ENCODE measurements at regions not wholly inside any gene's neighbourhood (a gene's known extent, or its start where the extent isn't known, plus 50 kb on each side); places are given as distances from the start of the nearest gene placed in this dataset.

DNA sequence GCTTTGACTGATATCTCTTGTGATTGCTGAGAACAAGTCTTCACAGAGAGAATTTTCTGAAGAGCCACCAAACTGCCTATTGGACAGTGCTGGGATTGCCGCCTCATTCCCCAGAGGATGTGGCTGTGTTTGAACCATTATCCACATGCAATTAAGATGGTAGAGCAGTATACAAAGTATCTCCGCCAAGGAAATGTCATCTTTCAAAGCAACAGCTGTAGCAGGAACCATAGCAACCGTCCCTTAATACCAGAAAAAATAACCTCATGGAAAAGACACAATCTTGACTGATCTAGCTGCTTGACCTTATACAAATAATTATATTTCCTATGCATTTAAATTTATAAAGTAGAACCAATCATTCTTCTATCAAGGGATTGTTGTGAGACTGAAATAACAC, 772.6 kb upstream of the FAM98A start:
- Histone ChIP-seq H3K27me3 (ENCODE audit: low read length) (no peaks in the 10 kb centered on the region), H3F3A (ENCODE audit: insufficient read depth) (no peaks in the 10 kb centered on the region)

DNA sequence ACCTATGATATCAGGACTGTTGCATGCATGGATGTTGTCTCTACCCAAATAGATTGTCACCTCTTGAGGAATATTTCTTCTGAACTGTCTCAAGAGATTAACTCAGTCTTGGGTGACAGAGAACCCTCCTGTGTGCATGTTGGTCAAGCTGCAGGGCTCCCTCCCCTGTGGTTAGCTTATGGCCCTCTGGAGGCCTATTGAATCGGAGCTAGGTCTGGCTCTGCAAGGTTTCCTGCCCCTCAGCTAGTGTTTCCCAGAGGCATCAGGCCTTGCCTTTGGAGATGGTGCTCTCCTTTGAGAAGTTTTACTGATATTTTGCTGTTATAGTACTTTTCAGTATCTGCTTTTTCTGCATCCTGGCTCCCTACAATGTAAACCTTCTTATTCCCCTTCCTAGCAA, 769.2 kb upstream of the FAM98A start:
- Histone ChIP-seq H3K27ac (ENCODE audit: low read depth, low read length) (no peak overlapping the region), H3K9ac (ENCODE audit: low read length) (no peak overlapping the region), H3K4me2 (ENCODE audit: low read depth, low read length, poor library complexity, severe bottlenecking) (no peak overlapping the region), H3K4me3 (ENCODE audit: insufficient read depth, low read length, poor library complexity, severe bottlenecking) (no peak overlapping the region), H3F3A (ENCODE audit: insufficient read depth) (no peaks in the 10 kb centered on the region), H3K9me2 (replicated peaks; ENCODE audit: insufficient read depth, low read length) (no peaks in the 10 kb centered on the region), H4K20me1 (ENCODE audit: low read depth, low read length) (no peaks in the 10 kb centered on the region), H3K79me2 (ENCODE audit: insufficient read depth, low read length) (no peaks in the 10 kb centered on the region), H3K27me3 (ENCODE audit: low read length) (no peaks in the 10 kb centered on the region), H2AFZ (ENCODE audit: low read depth, low read length, severe bottlenecking) (no peak overlapping the region), H3K36me3 (ENCODE audit: low read length) (no peaks in the 10 kb centered on the region), H3K9me3 (ENCODE audit: insufficient read depth, low read length) (no peaks in the 10 kb centered on the region)
- TF ChIP-seq CTCF (IDR thresholded peaks at IDR 0.05; ENCODE audit: insufficient read depth, low read length, poor library complexity, severe bottlenecking) = no peak
- no peak for TF ChIP-seq EZH2phosphoT487 (conservative IDR thresholded peaks at IDR 0.05; ENCODE audit: low read length)

More for the DNA sequence above, 772.6 kb upstream of the FAM98A start:
- Histone ChIP-seq H3K9ac (ENCODE audit: low read length) (no peak overlapping the region), H3K4me3 (ENCODE audit: insufficient read depth, low read length, poor library complexity, severe bottlenecking) (no peak overlapping the region), H3K27ac (ENCODE audit: low read depth, low read length) (no peak overlapping the region), H4K20me1 (ENCODE audit: low read depth, low read length) (no peaks in the 10 kb centered on the region), H3K9me3 (ENCODE audit: insufficient read depth, low read length) (no peaks in the 10 kb centered on the region), H3K4me2 (ENCODE audit: low read depth, low read length, poor library complexity, severe bottlenecking) (no peak overlapping the region), H2AFZ (ENCODE audit: low read depth, low read length, severe bottlenecking) (no peak overlapping the region), H3K9me2 (replicated peaks; ENCODE audit: insufficient read depth, low read length) (no peaks in the 10 kb centered on the region), H3K79me2 (ENCODE audit: insufficient read depth, low read length) (no peaks in the 10 kb centered on the region), H3K36me3 (ENCODE audit: low read length) (no peaks in the 10 kb centered on the region)
- TF ChIP-seq EZH2phosphoT487 (conservative IDR thresholded peaks at IDR 0.05; ENCODE audit: low read length) (no peak), CTCF (IDR thresholded peaks at IDR 0.05; ENCODE audit: insufficient read depth, low read length, poor library complexity, severe bottlenecking) (no peak)

DNA sequence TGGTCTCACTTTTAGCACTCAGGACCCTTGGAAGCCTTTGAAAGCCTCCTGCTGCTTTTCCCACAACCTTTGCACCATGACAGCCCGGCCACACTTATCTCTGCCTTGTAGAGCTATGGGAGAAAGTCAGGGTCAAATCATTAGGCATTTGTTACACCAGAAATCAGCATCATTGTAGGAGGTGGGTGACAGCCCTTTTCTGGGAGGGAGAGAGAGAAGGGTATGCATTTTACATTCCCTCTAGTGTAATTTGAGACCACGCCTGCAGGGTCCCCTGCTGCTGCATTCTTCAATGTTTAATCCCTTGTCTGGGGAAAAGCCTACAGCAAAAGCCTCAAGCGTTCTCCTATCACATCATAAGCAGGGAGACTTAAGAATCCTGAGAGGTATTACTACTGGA, 766.8 kb upstream of the FAM98A start:
- no peak overlapping the region for H2AFZ ChIP-seq (ENCODE audit: low read depth, low read length, severe bottlenecking)
- H3K36me3 ChIP-seq (ENCODE audit: low read length) = no peaks in the 10 kb centered on the region
- H3K27ac ChIP-seq (ENCODE audit: low read depth, low read length) = no peak overlapping the region
- no peaks in the 10 kb centered on the region for H3K9me3 ChIP-seq (ENCODE audit: insufficient read depth, low read length)
- H3K4me2 ChIP-seq (ENCODE audit: low read depth, low read length, poor library complexity, severe bottlenecking) = no peak overlapping the region
- H3K27me3 ChIP-seq (ENCODE audit: low read length) = no peaks in the 10 kb centered on the region
- no peaks in the 10 kb centered on the region for H3K79me2 ChIP-seq (ENCODE audit: insufficient read depth, low read length)
- TF ChIP-seq CTCF (IDR thresholded peaks at IDR 0.05; ENCODE audit: insufficient read depth, low read length, poor library complexity, severe bottlenecking) = no peak
- TF ChIP-seq EZH2phosphoT487 (conservative IDR thresholded peaks at IDR 0.05; ENCODE audit: low read length) = no peak
- H3K4me3 ChIP-seq (ENCODE audit: insufficient read depth, low read length, poor library complexity, severe bottlenecking) = no peak overlapping the region
- no peaks in the 10 kb centered on the region for H3F3A ChIP-seq (ENCODE audit: insufficient read depth)
- no peak overlapping the region for H3K9ac ChIP-seq (ENCODE audit: low read length)
- no peaks in the 10 kb centered on the region for H4K20me1 ChIP-seq (ENCODE audit: low read depth, low read length)
- H3K9me2 ChIP-seq (replicated peaks; ENCODE audit: insufficient read depth, low read length) = no peaks in the 10 kb centered on the region

All from SU-DHL-6 (cell line).